Mesendoderm (in vitro differentiated cells): ENCODE measurements at regions not wholly inside any gene's neighbourhood (a gene's known extent, or its start where the extent isn't known, plus 50 kb on each side); places are given as distances from the start of the nearest gene placed in this dataset.

Experiments used
- DNase-seq: peaks from one replicate; pipeline ENCODE4 v3.0.0; 2013
- H2AK5ac ChIP-seq: 2 replicates; pipeline ENCODE4 v1.6.1; 2013; ENCODE audit warnings: low read length, inconsistent platforms
- H2BK120ac ChIP-seq: 2 replicates; pipeline ENCODE4 v1.6.1; 2013; ENCODE audit warnings: low read depth, mild to moderate bottlenecking, low read length, moderate library complexity, mixed read lengths
- H2BK15ac ChIP-seq: replicated peaks from 2 replicates; pipeline ENCODE4 v1.6.1; 2013; ENCODE audit warnings: low read depth, mild to moderate bottlenecking, moderate library complexity
- H2BK5ac ChIP-seq: 2 replicates; pipeline ENCODE4 v1.6.1; 2013; ENCODE audit warnings: low read length, inconsistent platforms
- H3K18ac ChIP-seq: 2 replicates; pipeline ENCODE4 v1.6.1; 2013; ENCODE audit warnings: mild to moderate bottlenecking, low read length, mixed read lengths
- H3K23ac ChIP-seq: one replicate; pipeline ENCODE4 v1.6.1; 2013; ENCODE audit warnings: low read length
- H3K27ac ChIP-seq: 2 replicates; pipeline ENCODE4 v1.5.1; 2013; ENCODE audit warnings: low read depth, mild to moderate bottlenecking, inconsistent platforms, low read length, moderate library complexity
- H3K27me3 ChIP-seq: 2 replicates; pipeline ENCODE4 v1.6.1; 2013; ENCODE audit warnings: low read length, control low read depth, mild to moderate bottlenecking, inconsistent platforms; ENCODE audit not compliant: insufficient read depth, poor library complexity
- H3K36me3 ChIP-seq: 2 replicates; pipeline ENCODE4 v1.6.1; 2013; ENCODE audit warnings: low read length, inconsistent platforms; ENCODE audit not compliant: control insufficient read depth, insufficient read depth
- H3K4ac ChIP-seq: one replicate; pipeline ENCODE4 v1.6.1; 2013; ENCODE audit warnings: low read depth, mild to moderate bottlenecking, low read length, moderate library complexity
- H3K4me1 ChIP-seq: 2 replicates; pipeline ENCODE4 v1.6.1; 2013; ENCODE audit warnings: low read depth, low read length, inconsistent platforms; ENCODE audit not compliant: control insufficient read depth
- H3K4me2 ChIP-seq: 2 replicates; pipeline ENCODE4 v1.6.1; 2013; ENCODE audit warnings: low read length
- H3K4me3 ChIP-seq: 2 replicates; pipeline ENCODE4 v1.5.1; 2013; ENCODE audit warnings: mild to moderate bottlenecking, low read length
- H3K56ac ChIP-seq: one replicate; pipeline ENCODE4 v1.6.1; 2013; ENCODE audit warnings: low read length
- H3K79me1 ChIP-seq: 2 replicates; pipeline ENCODE4 v1.6.1; 2013; ENCODE audit warnings: low read length, inconsistent platforms
- H3K79me2 ChIP-seq: 2 replicates; pipeline ENCODE4 v1.6.1; 2013; ENCODE audit warnings: mild to moderate bottlenecking, low read length; ENCODE audit not compliant: control insufficient read depth, insufficient read depth
- H3K9ac ChIP-seq: 2 replicates; pipeline ENCODE4 v1.6.1; 2013; ENCODE audit warnings: low read length, inconsistent platforms
- H4K5ac ChIP-seq: one replicate; pipeline ENCODE4 v1.6.1; 2013; ENCODE audit warnings: low read length
- H4K8ac ChIP-seq: one replicate; pipeline ENCODE4 v1.6.1; 2013; ENCODE audit warnings: low read depth, mild to moderate bottlenecking, control low read depth, low read length, moderate library complexity
- WGBS: extraction: QIAGEN DNeasy Blood & Tissue Kit; methylation state at CpG from one replicate; pipeline ENCODE4 v1.1.7; 2013; ENCODE audit warnings: low lambda C conversion rate, missing lambda C conversion rate; ENCODE audit not compliant: insufficient coverage; ENCODE audit errors: extremely low coverage; 5-methylcytosine and 5-hydroxymethylcytosine counted together

DNA sequence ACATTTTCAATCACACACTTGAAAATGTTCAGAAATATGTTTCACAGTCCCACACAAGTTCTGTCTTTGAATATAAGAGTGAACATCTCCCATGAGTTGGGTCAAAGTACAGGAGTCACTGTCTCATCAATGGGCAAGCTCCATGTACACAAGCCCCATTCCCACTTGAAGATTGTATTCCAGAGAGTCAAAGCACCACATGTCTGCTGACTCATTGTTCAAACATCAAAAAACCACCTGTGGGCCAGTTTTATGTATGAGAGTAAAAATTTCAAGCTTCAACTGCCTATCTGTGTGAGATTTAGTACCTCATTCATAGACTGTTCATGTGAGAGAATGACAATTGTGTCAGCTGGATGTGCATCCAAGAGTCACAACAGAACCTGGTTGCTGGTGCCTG, 1174.4 kb upstream of the AMELY start:
- H3K27me3 ChIP-seq, result no peaks in the 10 kb centered on the region
- no peaks in the 10 kb centered on the region for H3K79me1 ChIP-seq
- no peak overlapping the region for H3K9ac ChIP-seq
- no peak overlapping the region for H4K5ac ChIP-seq
- no peak overlapping the region for H3K56ac ChIP-seq
- H4K8ac ChIP-seq, result no peak overlapping the region
- H3K4me3 ChIP-seq, result no peak overlapping the region
- no peaks in the 10 kb centered on the region for H3K79me2 ChIP-seq
- no peak overlapping the region for H3K23ac ChIP-seq
- H2BK5ac ChIP-seq, result no peak overlapping the region
- H2BK120ac ChIP-seq, result no peak overlapping the region
- no peak overlapping the region for H3K4ac ChIP-seq
- no peaks in the 10 kb centered on the region for H3K36me3 ChIP-seq
- H3K27ac ChIP-seq, result no peak overlapping the region
- no peak overlapping the region for H3K18ac ChIP-seq
- no peaks in the 10 kb centered on the region for H3K4me1 ChIP-seq
- no peak for DNase-seq
- no peak overlapping the region for H2AK5ac ChIP-seq
- H3K4me2 ChIP-seq, result no peak overlapping the region
- H2BK15ac ChIP-seq, result no peak overlapping the region

DNA sequence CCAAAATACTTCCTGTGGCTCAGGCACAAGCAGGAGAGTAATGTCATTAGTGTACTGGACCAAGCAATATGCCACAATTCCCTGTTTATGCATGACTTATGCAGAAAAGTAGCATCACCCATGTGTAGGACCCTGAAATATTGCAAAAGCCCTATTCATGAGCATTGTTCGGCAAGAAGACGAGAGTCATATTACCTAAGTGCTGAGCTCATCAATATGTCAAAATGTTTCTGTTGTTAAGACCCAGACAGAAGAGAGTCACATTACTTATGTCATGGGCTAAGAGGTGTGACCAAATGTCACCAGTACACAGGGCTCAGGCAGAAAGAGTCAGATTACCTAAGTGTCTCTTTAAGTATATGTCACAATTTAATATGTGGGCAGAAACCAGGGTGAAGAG, 1172.6 kb upstream of the AMELY start:
- Histone ChIP-seq H3K27ac (no peak overlapping the region), H2BK120ac (no peak overlapping the region), H3K9ac (no peak overlapping the region), H3K79me2 (no peaks in the 10 kb centered on the region), H3K23ac (no peak overlapping the region), H2BK5ac (no peak overlapping the region), H3K79me1 (no peaks in the 10 kb centered on the region), H3K36me3 (no peaks in the 10 kb centered on the region), H3K4ac (no peak overlapping the region), H3K27me3 (no peaks in the 10 kb centered on the region), H4K5ac (no peak overlapping the region), H3K18ac (no peak overlapping the region), H2BK15ac (no peak overlapping the region), H3K4me2 (no peak overlapping the region), H3K4me3 (no peak overlapping the region), H2AK5ac (no peak overlapping the region), H3K4me1 (no peaks in the 10 kb centered on the region), H3K56ac (no peak overlapping the region), H4K8ac (no peak overlapping the region)
- WGBS, result no CpG with 5 or more reads among the region's 2 CpGs
- no peak for DNase-seq

DNA sequence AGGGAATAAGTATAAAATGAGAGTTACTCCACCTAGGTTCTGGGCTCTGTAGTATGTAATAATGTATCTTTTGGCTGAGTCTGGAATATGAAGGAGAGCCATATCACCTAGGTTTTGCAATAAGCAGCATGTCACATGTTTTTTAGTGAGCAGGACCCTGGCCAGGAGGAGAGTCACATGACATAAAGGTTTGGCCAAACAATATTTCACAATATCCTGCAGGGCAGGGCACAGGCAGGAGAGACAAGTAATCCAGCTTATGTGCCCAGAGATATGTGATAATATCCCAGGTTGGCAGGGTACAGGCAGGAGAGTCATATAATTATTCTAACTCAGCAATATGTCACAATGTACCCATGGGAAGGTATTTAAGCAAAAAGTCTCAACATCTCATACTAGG, 1169.6 kb upstream of the AMELY start:
- Histone ChIP-seq H3K4ac (no peak overlapping the region), H3K36me3 (no peaks in the 10 kb centered on the region), H3K4me1 (no peaks in the 10 kb centered on the region), H3K79me2 (no peaks in the 10 kb centered on the region), H3K4me3 (no peak overlapping the region), H2AK5ac (no peak overlapping the region), H3K4me2 (no peak overlapping the region), H3K27me3 (no peaks in the 10 kb centered on the region), H3K18ac (no peak overlapping the region), H2BK15ac (no peak overlapping the region), H3K56ac (no peak overlapping the region), H3K23ac (no peak overlapping the region), H2BK120ac (no peak overlapping the region), H3K79me1 (no peaks in the 10 kb centered on the region), H3K27ac (no peak overlapping the region), H4K8ac (no peak overlapping the region), H3K9ac (no peak overlapping the region), H2BK5ac (no peak overlapping the region), H4K5ac (no peak overlapping the region)
- no peak for DNase-seq

DNA sequence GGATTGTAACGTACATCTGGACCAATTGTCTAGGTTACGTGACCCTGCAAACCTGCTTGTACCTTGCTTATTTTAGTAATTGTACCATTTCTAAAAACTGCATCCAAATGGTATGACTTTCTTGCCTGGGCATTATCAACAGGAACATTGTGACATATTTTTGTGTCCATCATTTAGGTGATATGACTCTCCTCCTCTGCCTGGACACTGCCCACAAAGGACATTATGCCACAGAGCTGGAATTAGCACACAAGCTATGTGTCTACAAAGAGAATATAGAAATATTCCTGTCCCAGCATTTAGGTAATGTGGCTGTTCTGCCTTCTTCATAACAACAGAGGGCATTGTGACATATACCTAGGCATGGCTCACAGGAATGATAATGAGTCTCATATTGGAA, 1153.7 kb upstream of the AMELY start:
- Histone ChIP-seq H2BK5ac (no peak overlapping the region), H3K79me1 (no peaks in the 10 kb centered on the region), H3K36me3 (no peaks in the 10 kb centered on the region), H4K8ac (no peak overlapping the region), H3K9ac (no peak overlapping the region), H3K4ac (no peak overlapping the region), H2BK120ac (no peak overlapping the region), H3K4me1 (no peaks in the 10 kb centered on the region), H3K4me2 (no peak overlapping the region), H3K27me3 (no peaks in the 10 kb centered on the region), H2BK15ac (no peak overlapping the region), H3K23ac (no peak overlapping the region), H2AK5ac (no peak overlapping the region), H3K18ac (no peak overlapping the region), H4K5ac (no peak overlapping the region), H3K56ac (no peak overlapping the region), H3K27ac (no peak overlapping the region), H3K4me3 (no peak overlapping the region), H3K79me2 (no peaks in the 10 kb centered on the region)
- no CpG with 5 or more reads among the region's 2 CpGs for WGBS
- no peak for DNase-seq

DNA sequence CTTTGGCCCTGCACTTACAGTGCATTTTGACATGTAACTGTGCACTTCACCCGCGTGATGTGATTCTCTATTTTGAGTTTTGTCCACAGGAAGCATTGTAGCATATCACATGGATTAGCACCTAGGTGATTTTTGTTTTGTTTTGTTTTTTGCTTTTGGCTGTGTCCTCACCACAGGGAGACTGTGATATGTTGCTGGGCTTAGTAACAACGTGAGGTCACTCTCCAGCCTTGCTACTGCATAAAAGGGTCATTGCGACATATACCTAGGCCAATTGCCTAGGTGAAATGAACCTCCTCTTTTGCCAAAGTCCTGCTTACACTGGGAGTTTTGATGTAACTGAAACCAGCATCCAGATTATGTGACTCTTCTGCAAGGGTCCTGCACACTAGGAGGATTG, 1152.9 kb upstream of the AMELY start:
- Histone ChIP-seq H3K18ac (no peak overlapping the region), H3K56ac (no peak overlapping the region), H3K4me3 (no peak overlapping the region), H2AK5ac (no peak overlapping the region), H3K79me1 (no peaks in the 10 kb centered on the region), H4K8ac (no peak overlapping the region), H3K4me2 (no peak overlapping the region), H3K23ac (no peak overlapping the region), H2BK15ac (no peak overlapping the region), H3K79me2 (no peaks in the 10 kb centered on the region), H3K4me1 (no peaks in the 10 kb centered on the region), H3K27ac (no peak overlapping the region), H2BK120ac (no peak overlapping the region), H3K9ac (no peak overlapping the region), H3K36me3 (no peaks in the 10 kb centered on the region), H3K4ac (no peak overlapping the region), H2BK5ac (no peak overlapping the region), H4K5ac (no peak overlapping the region), H3K27me3 (no peaks in the 10 kb centered on the region)
- no peak for DNase-seq
- no CpG with 5 or more reads among the region's 4 CpGs for WGBS

DNA sequence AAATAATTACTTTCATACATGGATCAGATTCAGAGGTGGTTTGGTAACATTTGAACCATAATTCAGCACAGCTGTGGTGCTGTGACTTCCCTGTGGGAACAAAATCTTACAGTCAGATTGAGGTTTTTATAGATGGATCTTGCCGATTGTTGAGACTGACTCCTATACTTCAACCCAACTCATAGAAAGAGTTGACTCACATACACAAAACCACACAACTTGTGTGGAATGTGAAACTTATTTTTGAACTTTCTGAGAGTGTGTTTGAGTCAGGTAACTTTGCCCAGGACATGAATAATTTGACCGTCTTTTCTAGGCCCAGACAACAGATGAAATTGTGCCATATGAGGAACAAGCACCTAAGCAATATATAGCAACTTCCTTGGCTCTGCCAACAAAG, 1152.4 kb upstream of the AMELY start:
- H3K23ac ChIP-seq, result no peak overlapping the region
- no peak overlapping the region for H2AK5ac ChIP-seq
- no peaks in the 10 kb centered on the region for H3K79me1 ChIP-seq
- no peaks in the 10 kb centered on the region for H3K27me3 ChIP-seq
- no peak overlapping the region for H3K56ac ChIP-seq
- H3K4ac ChIP-seq, result no peak overlapping the region
- H3K4me3 ChIP-seq, result no peak overlapping the region
- no CpG with 5 or more reads among the region's 2 CpGs for WGBS
- no peaks in the 10 kb centered on the region for H3K4me1 ChIP-seq
- no peak overlapping the region for H3K18ac ChIP-seq
- H4K8ac ChIP-seq, result no peak overlapping the region
- no peak overlapping the region for H2BK120ac ChIP-seq
- H2BK5ac ChIP-seq, result no peak overlapping the region
- no peak overlapping the region for H3K9ac ChIP-seq
- no peaks in the 10 kb centered on the region for H3K36me3 ChIP-seq
- no peak overlapping the region for H3K4me2 ChIP-seq
- H3K79me2 ChIP-seq, result no peaks in the 10 kb centered on the region
- DNase-seq, result no peak
- H3K27ac ChIP-seq, result no peak overlapping the region
- no peak overlapping the region for H4K5ac ChIP-seq
- H2BK15ac ChIP-seq, result no peak overlapping the region
